ENCODE measurements at regions not wholly inside any gene's neighbourhood (a gene's known extent, or its start where the extent isn't known, plus 50 kb on each side); places are given as distances from the start of the nearest gene placed in this dataset.

- TF ChIP-seq CTCF (conservative IDR thresholded peaks at IDR 0.05; ENCODE audit: low read depth, low read length) (no peak), EZH2 (IDR thresholded peaks at IDR 0.05; ENCODE audit: low read length, unreplicated experiment) (no peak), EZH2phosphoT487 (IDR thresholded peaks at IDR 0.05; ENCODE audit: borderline replicate concordance, low read length) (no peak)
- H3K4me2 ChIP-seq (ENCODE audit: low read length) = no peak overlapping the region
- no peak overlapping the region for H3K27ac ChIP-seq (ENCODE audit: low read length)
- H3K27me3 ChIP-seq (ENCODE audit: low read length) = no peaks in the 10 kb centered on the region
- no peaks in the 10 kb centered on the region for H3K9me2 ChIP-seq (replicated peaks; ENCODE audit: low read length)
- no peaks in the 10 kb centered on the region for H3K79me2 ChIP-seq (ENCODE audit: low read length)
- CTCF ChIA-PET = no interaction called here
- POLR2A ChIA-PET (ENCODE audit: unreplicated experiment) = no interaction called here
- no peak overlapping the region for H2AFZ ChIP-seq (ENCODE audit: low read length)
- peaks cover 25% of the 10 kb centered on the region for H3K4me1 ChIP-seq (ENCODE audit: insufficient read depth, low read length)
- H3K9me3 ChIP-seq (ENCODE audit: low read length) = no peaks in the 10 kb centered on the region
- H4K20me1 ChIP-seq (ENCODE audit: low read length) = no peaks in the 10 kb centered on the region
- no peak overlapping the region for H3K9ac ChIP-seq (ENCODE audit: low read length)
- intact Hi-C loops (cut with micrococcal nuclease) = no loop called here
- no peaks in the 10 kb centered on the region for H3F3A ChIP-seq (ENCODE audit: low read length, unreplicated experiment)
- DNase-seq (no peak), ATAC-seq (no peak)
- no peaks in the 10 kb centered on the region for H3K36me3 ChIP-seq (ENCODE audit: low read depth, low read length)
- H3K4me3 ChIP-seq (ENCODE audit: low read length) = no peak overlapping the region
- no TSS peak for BruUV-seq (replicated peaks)
Observed at GRCh38 chr16:48445782-48446533, 60.7 kb upstream of the SIAH1 start.

- Histone ChIP-seq H3K4me1 (ENCODE audit: insufficient read depth, low read length) (peaks cover 25% of the 10 kb centered on the region), H3K4me3 (ENCODE audit: low read length) (peak overlapping the region; percentile 48; the same call in 1 of the 2 replicates), H3K79me2 (ENCODE audit: low read length) (no peaks in the 10 kb centered on the region), H3K9me3 (ENCODE audit: low read length) (no peaks in the 10 kb centered on the region), H3K27ac (ENCODE audit: low read length) (peak overlapping the region; percentile 93), H3K9me2 (replicated peaks; ENCODE audit: low read length) (no peaks in the 10 kb centered on the region), H3K27me3 (ENCODE audit: low read length) (no peaks in the 10 kb centered on the region), H3F3A (ENCODE audit: low read length, unreplicated experiment) (no peaks in the 10 kb centered on the region), H3K4me2 (ENCODE audit: low read length) (peak overlapping the region; percentile 79), H3K9ac (ENCODE audit: low read length) (peak overlapping the region; percentile 71), H4K20me1 (ENCODE audit: low read length) (no peaks in the 10 kb centered on the region), H2AFZ (ENCODE audit: low read length) (peak overlapping the region; percentile 24; the same call in 1 of the 2 replicates), H3K36me3 (ENCODE audit: low read depth, low read length) (no peaks in the 10 kb centered on the region)
- DNase-seq (peak; percentile 85), ATAC-seq (peak; percentile 68)
- ChIA-PET CTCF (no interaction called here), POLR2A (ENCODE audit: unreplicated experiment) (no interaction called here)
- no TSS peak for BruUV-seq (replicated peaks)
- intact Hi-C loops (cut with micrococcal nuclease) = loop anchor here (5.0 kb wide), 2 partner anchors 62 to 77 kb away; no protein-coding TSS in a partner anchor
- TF ChIP-seq EZH2phosphoT487 (IDR thresholded peaks at IDR 0.05; ENCODE audit: borderline replicate concordance, low read length) = no peak
- TF ChIP-seq EZH2 (IDR thresholded peaks at IDR 0.05; ENCODE audit: low read length, unreplicated experiment) = no peak
- no peak for TF ChIP-seq CTCF (conservative IDR thresholded peaks at IDR 0.05; ENCODE audit: low read depth, low read length)
Observed at GRCh38 chr16:48444574-48444973, 59.4 kb upstream of the SIAH1 start.

GRCh38 chr16:48442379-48442778 lies 57.2 kb upstream of the SIAH1 start:
- no peaks in the 10 kb centered on the region for H4K20me1 ChIP-seq (ENCODE audit: low read length)
- no peak overlapping the region for H3K4me3 ChIP-seq (ENCODE audit: low read length)
- no peak for TF ChIP-seq EZH2 (IDR thresholded peaks at IDR 0.05; ENCODE audit: low read length, unreplicated experiment)
- no peak for TF ChIP-seq CTCF (conservative IDR thresholded peaks at IDR 0.05; ENCODE audit: low read depth, low read length)
- TF ChIP-seq EZH2phosphoT487 (IDR thresholded peaks at IDR 0.05; ENCODE audit: borderline replicate concordance, low read length) = no peak
- POLR2A ChIA-PET (ENCODE audit: unreplicated experiment) = no interaction called here
- CTCF ChIA-PET = interaction anchor here (1.1 kb wide), 1 partner anchor 84 kb away, joined by 3 read pairs; no protein-coding TSS in a partner anchor
- H3K4me1 ChIP-seq (ENCODE audit: insufficient read depth, low read length) = peaks cover 25% of the 10 kb centered on the region
- H3K4me2 ChIP-seq (ENCODE audit: low read length) = peak overlapping the region; percentile 47
- H3K27ac ChIP-seq (ENCODE audit: low read length) = peak overlapping the region; percentile 74
- H3F3A ChIP-seq (ENCODE audit: low read length, unreplicated experiment) = no peaks in the 10 kb centered on the region
- no peak for ATAC-seq
- H3K36me3 ChIP-seq (ENCODE audit: low read depth, low read length) = no peaks in the 10 kb centered on the region
- no peaks in the 10 kb centered on the region for H3K9me3 ChIP-seq (ENCODE audit: low read length)
- DNase-seq = no peak
- H3K79me2 ChIP-seq (ENCODE audit: low read length) = no peaks in the 10 kb centered on the region
- H3K9ac ChIP-seq (ENCODE audit: low read length) = peak overlapping the region; percentile 41
- no TSS peak for BruUV-seq (replicated peaks)
- H3K9me2 ChIP-seq (replicated peaks; ENCODE audit: low read length) = no peaks in the 10 kb centered on the region
- no peak overlapping the region for H2AFZ ChIP-seq (ENCODE audit: low read length)
- intact Hi-C loops (cut with micrococcal nuclease) = loop anchor here (5.0 kb wide), 2 partner anchors 60 to 75 kb away; no protein-coding TSS in a partner anchor
- no peaks in the 10 kb centered on the region for H3K27me3 ChIP-seq (ENCODE audit: low read length)

All from PC-3 (cell line).